ENCODE measurements at regions not wholly inside any gene's neighbourhood (a gene's known extent, or its start where the extent isn't known, plus 50 kb on each side); places are given as distances from the start of the nearest gene placed in this dataset.

GRCh38 chr9:1538301-1538700, 476.8 kb upstream of the SMARCA2 start (continued):
- TF ChIP-seq ZNF114 (CRISPR knock-in tag; IDR thresholded peaks at IDR 0.05) (no peak), POLR2AphosphoS5 (IDR thresholded peaks at IDR 0.05; ENCODE audit: low read depth) (no peak), ETS1 (IDR thresholded peaks at IDR 0.05) (no peak)

GRCh38 chr9:1539216-1539615, 475.9 kb upstream of the SMARCA2 start:
- Mint-ChIP-seq H3K9me3 (no peaks in the 10 kb centered on the region), H3K27ac (no peak overlapping the region), H3K36me3 (ENCODE audit: low read depth) (no peaks in the 10 kb centered on the region), H3K27me3 (ENCODE audit: insufficient read depth, low read depth, poor library complexity) (peaks cover 2% of the 10 kb centered on the region), H3K4me3 (no peak overlapping the region), H3K4me1 (peaks cover 6% of the 10 kb centered on the region; the same call in 2 of the 3 replicates)
- no peak overlapping the region for H3K4me3 ChIP-seq
- no peak overlapping the region for H3K27ac ChIP-seq (ENCODE audit: low read depth)
- no peaks in the 10 kb centered on the region for H3K79me2 ChIP-seq (replicated peaks; ENCODE audit: insufficient read depth)
- H3K9me2 ChIP-seq (ENCODE audit: insufficient read depth) = peaks cover 6% of the 10 kb centered on the region; the same call in 1 of the 2 replicates
- H3F3A ChIP-seq (replicated peaks; ENCODE audit: low read depth) = no peaks in the 10 kb centered on the region
- H3K36me3 ChIP-seq (ENCODE audit: insufficient read depth) = no peaks in the 10 kb centered on the region
- TF ChIP-seq REST (IDR thresholded peaks at IDR 0.05; ENCODE audit: unreplicated experiment) = no peak
- no peak for TF ChIP-seq ZNF114 (CRISPR knock-in tag; IDR thresholded peaks at IDR 0.05)
- no peak for TF ChIP-seq CTCF (conservative IDR thresholded peaks at IDR 0.05; ENCODE audit: low read depth in 2 of 2)
- no peak for TF ChIP-seq ETS1 (IDR thresholded peaks at IDR 0.05)
- TF ChIP-seq STAT1 (IDR thresholded peaks at IDR 0.05; ENCODE audit: unreplicated experiment) = no peak
- no peak for TF ChIP-seq EZH2 (IDR thresholded peaks at IDR 0.05; ENCODE audit: low read depth, unreplicated experiment)
- TF ChIP-seq CREB1 (CRISPR knock-in tag; IDR thresholded peaks at IDR 0.05; ENCODE audit: low read depth) = no peak
- H4K20me1 ChIP-seq (replicated peaks; ENCODE audit: insufficient read depth) = no peaks in the 10 kb centered on the region
- no peaks in the 10 kb centered on the region for H3K27me3 ChIP-seq (ENCODE audit: insufficient read depth)
- no peaks in the 10 kb centered on the region for H3K4me1 ChIP-seq (ENCODE audit: insufficient read depth)
- DNase-seq (ENCODE audit: low spot score) (no peak), ATAC-seq (no peak)
- no peak overlapping the region for H3K4me2 ChIP-seq
- H2AFZ ChIP-seq = no peak overlapping the region

Data from GM23338 (cell line).